ENCODE measurements at regions not wholly inside any gene's neighbourhood (a gene's known extent, or its start where the extent isn't known, plus 50 kb on each side); places are given as distances from the start of the nearest gene placed in this dataset.

DNA sequence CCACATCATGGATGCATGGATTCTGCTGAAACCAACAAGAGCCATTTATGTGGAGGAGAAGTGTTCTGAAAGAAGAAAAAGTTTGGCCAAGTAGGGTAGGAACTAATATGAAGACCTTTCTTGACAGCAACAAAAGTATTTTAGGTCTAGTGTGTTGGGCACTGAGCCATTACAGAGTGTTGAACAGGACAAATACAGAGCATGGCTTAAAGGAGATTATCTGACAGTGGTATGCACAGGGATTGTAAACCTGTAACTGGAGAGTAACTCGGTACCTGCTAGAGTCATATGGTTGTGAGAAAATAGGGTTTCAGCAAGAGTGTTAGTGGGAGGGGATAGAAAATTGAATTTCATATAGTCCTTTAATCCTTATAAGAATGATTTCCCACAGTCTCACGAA, 513.2 kb upstream of the WWC1 start:
- no peak for DNase-seq

DNA sequence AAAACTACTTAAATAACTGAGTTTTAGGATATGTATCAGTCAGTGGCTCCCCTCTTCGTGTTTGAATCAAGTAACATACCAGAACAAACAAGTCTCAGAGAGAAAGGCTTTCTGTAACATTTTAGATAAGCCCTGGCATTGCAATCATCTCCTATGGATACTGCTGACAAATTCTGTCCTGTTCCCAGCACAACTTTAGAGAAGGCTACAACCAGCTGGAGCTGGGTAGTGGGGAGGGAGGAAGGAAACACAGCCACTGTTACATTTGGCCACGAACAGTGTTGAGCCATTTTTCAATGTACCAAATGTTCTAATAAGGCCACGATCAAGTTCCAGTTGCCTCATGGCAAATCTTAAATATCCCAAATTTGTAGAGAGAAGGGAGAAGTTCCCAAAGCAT, 511.8 kb upstream of the WWC1 start:
- DNase-seq: no peak

DNA sequence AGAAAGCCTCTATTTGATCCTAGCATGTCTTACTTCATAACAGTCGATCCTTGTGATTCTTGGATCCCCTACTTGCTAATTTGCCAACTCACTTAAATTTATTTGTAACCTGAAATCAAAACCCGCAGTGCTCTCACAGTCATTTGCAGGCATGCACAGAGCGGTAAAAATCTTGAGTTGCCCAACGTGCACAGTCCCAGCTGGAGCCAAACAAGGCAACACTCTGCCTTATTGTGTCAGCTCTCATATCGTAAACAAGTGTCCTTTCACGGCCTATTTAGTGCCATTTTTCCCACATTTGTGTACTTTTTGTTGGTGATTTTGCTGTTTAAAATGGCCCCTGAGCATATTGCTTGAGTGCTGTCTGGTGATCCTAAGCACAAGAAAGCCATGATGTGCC, 511.3 kb upstream of the WWC1 start:
- no peak for DNase-seq

DNA sequence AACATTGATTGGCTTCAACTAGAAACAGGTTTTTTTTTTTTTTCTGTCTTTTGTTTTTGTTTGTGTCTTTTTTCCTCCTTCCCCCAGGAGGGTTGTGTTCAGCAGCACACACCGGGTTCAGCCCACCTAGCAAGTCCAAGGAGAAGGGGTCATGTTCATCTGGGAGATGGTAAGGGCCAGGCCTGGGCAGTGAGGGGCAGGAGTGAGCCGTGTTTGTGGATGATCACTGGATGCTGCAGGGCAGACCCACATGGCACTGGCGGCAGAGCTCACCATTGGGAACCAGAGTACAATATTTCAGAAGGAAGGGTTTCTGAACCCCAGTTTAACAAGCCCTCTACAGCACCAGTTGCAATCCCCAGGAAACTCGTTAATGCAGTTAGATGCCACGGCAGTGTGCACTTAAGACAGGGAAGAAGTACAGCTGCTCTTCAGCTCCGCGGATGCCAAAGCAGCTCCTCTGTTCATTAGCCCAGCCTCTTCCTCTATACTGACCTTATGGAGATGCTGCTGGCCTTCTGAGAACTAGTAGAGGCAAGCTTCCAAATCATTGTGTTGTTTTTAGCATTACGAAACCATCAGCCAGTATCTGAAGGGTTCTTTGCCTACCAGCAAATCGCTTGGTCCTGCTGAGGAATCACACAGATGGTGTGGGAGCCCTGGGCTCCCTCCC, 508.2 kb upstream of the WWC1 start:
- DNase-seq: no peak

DNA sequence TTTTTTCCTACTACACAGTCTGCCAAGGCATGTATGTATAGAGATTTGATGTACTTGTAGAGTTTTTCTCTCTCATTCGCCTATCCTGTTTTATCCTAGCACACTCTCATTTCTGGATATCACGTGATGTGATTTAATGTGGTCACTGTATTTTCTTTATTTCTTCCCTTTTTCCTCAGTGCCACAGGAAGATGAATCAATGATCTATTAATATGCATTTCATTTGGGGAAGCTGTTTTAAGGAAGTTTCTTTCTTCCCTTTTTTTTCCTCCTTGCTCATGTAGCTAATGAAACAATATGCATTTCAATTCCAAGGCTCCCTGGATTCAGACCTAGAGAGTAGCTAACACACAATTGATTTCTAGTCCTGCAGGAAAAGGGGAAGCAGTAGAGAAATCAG, 506.3 kb upstream of the WWC1 start:
- no peak for DNase-seq

DNA sequence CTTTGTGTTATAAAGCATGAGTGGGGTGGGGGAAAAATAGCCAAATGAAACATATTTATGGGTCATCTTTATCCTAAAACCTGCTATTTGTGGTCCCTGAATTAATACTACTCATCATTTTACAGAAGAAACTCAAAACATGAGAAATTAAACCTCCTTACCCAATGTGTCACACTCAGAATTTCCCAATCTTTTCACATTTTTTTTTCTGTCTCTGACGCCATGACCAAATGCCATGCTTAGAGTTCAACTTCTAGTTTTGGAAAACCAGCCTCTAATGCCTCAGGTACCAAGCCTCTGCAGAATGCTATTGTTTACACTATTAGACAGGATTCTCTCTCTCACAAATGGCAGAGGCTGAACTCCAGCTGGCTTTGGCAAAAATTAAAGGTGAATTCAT, 505.5 kb upstream of the WWC1 start:
- no peak for DNase-seq

DNA sequence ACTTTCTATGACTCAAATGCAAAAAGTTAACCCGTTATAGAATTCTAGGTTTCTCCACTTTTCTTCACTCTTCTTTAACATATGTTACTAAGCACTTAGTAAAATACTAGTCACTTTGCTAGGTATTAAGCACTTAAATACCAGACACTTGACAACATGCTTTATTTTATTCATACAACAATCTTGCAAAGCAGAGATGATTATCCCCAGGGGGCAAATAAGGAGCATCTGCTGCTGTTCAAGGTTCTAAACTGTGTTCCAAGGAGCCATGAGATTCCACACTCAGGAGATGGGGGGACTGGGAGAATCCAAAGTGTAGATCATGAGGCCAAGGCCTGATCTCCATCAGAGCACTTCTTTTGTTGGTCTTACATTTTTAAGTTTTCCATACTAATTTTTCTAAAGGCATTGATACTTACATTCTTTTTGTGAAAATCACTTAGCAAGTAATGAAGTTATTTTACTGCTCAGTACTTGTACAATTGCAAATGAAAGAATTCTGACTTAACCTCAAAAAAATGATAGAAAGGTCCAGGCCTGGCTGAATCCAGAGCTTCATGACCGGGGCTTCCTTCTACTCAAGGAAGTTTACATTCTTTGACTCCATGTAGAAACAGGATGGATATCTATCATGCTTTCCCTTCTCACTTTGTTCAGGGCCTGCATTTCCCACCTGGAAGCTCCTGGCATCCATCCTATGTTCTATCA, 504.4 kb upstream of the WWC1 start:
- no peak for DNase-seq

DNA sequence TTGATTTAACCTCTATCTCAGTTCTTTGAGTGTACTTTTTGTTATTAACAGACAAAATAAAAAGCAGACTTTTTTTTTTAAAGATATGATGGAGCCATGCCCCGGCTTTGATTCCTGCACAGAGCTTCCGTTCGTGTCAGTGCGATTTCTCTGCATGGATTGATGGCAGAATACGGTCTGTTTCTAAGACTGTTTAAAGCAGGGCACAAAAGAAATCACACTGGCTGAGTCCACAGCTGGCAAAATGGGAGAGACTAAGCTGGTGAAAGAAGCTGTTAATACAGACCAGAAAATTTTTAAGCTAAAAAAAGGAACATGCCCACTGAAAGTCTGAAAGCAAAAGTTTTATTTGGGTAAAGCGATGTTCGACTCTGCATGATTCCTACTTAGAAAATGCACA, 501.4 kb upstream of the WWC1 start:
- no peak for DNase-seq

DNA sequence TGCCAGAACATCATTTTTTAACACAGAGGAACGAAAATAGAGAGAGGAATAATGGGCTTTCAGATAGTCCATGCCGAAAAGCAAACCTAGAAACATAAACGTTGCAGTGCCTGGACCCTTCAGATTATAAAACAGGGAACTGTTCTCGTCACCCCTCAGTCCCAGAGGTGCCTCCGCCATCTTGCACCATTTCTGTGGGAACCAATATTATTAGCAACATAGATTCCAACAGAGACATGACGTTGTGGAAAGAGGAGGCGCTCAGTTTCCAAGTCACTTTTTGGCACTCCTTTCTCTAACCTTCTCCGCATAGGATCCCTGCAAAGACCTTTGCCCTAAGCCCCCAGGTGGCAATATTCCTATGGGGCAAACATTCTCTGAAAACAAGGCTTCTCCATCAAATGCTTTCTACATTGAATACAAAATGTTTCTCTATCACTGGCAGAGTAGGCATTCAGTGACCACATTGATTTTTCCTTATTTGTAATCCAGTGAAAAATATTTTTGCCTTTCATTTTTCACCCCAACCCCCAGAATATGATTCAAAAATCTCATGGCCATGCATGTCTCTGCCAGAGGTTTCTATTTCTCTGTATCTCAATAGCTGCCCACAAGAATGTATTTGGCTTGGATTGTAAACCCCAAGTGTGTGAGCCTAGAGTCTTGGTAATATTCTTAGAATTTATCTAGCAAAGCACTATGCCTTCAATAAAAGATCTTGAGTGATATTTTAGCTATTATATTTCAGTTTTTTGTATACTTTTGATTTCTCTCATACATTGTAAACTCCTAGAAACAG, 500.8 kb upstream of the WWC1 start:
- DNase-seq: no peak

DNA sequence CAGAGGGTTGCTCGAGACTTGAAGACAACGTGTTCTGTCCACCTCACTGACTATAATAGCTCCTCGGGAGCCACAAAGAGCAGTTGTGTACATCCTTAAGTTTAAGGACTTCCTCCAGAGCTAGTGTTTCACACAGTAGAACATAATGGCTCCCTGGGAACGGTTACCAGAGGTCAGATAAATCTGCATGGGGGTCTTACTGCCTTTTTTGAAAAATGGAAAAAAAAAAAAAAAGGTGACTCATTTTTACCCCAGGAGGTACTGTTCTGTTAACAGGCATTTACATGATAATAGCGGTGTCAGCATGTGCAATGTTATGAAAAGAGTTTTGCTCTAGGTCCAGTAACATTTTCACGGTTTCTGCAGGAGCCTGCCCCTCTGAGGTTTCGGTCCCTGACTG, 498.9 kb upstream of the WWC1 start:
- no peak for DNase-seq

DNA sequence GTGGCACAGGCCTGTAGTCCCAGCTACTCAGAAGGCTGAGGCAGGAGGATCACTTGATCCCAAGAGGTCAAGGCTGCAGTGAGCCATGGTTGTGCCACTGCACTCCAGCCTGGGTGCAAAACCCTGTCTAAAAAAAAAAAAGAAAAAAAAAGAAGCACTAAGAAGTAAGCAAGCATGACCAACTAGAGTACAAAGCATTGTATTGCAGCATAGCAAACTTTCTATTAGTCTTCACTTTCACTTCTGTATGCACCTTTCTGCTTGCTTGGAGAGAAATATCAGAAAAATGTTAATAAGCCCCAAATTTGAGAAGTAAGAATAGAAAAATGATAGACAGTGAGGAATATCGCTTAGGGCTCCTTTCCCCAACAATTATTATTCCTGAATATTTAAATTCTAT, 497.7 kb upstream of the WWC1 start:
- DNase-seq: no peak

DNA sequence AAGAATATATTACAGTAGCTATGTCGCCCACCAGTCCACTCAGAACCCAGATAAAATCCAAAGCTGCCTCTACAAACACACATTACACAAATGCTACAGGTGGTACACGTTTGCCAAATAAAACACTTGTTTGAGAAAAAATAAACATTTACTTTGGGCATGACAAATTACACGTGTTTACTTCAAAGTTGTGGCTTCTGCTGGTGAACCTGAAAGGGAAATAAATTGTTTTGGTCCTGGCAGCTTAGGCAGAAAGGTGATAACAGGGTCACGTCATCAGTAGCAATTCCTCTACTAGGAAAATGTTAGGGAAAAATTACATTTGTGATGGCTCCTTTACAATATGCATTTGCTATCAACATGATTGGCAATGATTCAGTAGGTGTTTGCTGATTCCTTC, 497.3 kb upstream of the WWC1 start:
- DNase-seq: no peak

DNA sequence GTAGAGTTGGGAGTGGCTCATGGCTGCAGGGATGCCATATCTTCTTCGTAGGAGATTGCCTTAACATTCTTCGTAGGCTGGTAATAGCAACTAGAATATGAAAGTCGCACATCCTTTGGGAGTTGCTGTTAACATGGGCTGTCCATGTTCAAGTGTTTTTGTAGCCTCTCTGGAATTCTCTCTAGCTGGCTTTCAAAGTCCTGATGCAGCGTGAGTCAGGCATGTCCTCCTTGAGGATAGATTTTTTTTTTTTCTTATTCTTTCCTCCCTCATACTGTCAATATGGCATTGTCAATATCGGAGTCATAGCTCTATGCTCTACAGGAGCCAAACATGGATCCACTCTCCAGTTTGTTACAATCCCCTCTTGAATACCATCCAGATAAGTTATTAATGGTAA, 494.8 kb upstream of the WWC1 start:
- DNase-seq: no peak

DNA sequence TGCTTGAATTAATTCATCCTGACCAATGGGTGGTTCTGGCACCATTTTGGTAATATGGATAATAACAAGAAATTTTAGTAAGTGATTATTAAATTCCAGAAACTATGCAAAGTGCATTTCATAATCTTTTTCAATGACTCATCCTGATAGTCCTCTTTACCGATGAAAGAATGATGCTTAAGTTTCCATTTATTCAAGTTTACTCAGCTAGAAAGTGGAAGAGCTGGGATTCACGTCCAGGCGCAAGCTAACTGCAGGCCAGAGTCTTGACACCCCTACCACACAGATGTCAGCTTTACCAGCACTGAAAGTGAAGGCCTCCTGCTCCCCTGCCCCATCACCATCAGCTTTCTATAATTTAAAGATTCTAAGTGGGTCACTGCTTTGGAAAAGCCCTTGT, 493.5 kb upstream of the WWC1 start:
- DNase-seq: no peak

DNA sequence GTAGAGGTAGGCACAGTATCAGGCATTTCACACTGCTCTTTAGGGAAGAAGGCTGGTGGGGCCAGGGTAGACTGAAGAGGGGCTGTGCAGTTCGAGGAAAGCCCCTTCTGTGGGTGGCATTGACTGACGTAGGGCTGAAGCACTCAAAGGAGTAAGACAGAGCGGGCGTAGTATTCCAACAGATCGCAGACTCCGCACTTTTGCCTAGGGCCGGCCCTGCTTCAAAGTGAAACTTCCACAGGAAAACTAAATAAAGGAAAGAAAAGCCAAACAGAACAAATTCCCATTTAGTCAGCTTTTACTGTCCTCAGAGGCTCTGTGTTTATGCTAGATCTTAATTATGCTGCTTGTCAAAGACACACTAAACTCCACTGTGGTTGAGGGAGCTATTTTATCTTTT, 493.0 kb upstream of the WWC1 start:
- DNase-seq: no peak

DNA sequence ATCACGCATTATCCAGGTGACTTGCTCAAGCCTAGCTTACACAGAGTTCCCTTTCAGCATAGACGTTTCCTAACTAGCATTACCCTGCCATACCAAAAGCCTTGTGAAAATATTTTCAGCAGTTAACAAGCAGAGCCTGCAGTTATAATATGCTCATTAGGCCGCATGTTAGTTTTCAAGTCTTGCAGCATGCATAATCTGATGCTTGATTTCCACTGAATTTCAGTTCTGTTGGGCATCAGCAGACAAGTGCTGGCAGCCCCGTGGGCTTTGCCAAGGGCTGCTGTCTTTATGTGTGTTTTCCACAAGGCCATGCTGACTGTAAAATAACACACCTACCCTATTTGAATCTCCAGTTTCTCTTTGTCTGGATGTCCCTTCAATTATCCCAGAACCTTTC, 491.0 kb upstream of the WWC1 start:
- no peak for DNase-seq

DNA sequence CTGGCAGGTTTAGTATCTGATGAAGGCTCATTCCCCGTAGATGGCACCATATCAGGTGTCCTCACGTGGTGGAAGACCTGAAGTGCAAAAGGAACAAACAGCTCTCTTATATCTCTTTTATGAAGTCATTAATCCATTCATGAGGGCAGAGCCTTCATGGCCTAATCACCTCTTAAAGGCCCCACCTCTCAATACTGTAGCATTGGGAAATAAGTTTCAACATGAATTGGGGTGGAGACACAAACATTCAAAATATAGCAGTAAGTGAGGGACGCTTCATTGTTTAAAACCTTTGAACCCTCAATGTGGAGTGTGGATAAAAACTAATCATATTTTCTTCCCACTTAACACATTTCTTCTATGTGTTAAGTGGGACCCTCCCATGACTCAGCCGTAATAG, 489.4 kb upstream of the WWC1 start:
- no peak for DNase-seq

DNA sequence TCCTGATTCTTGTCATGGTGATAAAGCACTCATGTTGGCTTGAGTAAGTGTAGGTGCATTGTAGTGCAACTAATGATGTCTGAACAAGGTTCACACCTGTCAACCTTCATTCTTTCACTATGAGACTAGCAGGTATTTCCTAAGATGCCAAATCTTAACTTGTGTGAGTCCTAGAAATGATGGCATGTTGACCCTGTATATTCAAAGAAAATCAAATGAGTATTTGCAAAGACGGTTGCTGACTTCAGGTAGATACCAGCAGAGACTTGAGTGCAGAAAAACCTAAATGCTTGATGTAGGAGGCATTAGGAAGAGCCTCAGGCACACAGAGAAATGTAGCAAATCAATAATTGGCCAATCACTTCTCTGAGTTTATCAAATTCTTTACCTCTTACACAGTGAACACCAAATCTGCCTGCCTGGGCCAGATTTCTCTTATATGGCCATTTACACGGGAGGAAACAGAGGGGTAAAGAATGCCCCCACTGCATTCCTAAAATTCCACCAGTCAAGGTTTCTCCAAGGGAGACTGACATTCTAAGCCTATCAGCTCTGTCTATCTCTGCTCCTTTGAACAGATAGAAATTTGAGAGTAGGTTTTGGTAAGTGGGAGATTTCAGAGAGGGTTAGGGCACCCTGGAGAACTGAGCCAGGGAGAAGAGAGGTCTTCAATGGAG, 488.6 kb upstream of the WWC1 start:
- no peak for DNase-seq

DNA sequence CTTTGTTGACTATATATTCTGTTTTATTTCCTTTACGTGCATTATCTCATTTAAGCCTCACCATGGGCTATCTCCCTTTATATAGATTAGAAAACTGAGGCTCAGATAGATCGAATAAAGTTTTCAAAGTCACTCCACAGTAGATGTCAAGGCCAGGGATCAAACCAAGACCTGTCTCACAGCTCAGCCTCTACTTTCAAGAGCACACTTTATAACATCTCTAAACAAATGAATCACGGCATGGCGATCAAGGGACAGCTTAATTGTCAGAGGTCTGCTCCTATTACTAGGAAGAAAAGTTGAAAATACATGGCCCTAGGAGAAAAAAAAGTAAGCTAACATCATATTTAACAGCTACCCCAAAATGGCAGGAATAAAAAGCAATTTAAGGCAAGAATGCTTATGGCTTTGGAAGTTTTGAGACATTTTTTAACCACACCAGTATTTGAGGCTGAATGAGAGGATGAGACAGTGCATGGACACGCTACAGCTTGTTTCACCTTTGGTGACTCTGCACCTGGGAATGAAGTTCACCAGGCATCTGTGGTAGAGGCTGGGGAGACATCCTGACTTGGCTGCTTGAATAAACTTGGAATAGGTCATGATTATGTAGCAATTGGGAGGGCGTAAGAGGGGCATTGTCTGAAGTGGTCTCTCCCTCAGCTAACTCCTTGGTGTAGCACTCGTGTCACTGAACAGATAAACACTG, 486.8 kb upstream of the WWC1 start:
- DNase-seq: no peak

DNA sequence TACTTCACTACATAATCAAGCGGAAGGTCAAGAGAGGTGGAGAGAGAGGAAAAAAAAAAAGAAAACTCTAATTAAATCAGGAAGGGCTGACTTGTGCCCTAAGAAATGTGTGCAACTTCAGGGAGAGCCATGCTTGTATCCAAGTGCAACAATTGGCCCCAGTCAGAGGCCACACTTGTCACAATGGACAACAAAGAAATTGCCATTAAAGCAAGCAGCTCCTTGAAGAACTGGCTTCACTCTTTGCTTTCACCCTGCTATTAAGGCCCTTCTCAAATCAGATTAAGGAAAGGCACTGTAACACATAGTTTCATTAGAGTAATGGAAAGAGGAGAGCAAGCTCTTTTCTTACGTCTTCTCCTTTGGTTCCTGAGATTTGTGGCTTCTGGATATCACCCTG, 480.9 kb upstream of the WWC1 start:
- DNase-seq: no peak

DNA sequence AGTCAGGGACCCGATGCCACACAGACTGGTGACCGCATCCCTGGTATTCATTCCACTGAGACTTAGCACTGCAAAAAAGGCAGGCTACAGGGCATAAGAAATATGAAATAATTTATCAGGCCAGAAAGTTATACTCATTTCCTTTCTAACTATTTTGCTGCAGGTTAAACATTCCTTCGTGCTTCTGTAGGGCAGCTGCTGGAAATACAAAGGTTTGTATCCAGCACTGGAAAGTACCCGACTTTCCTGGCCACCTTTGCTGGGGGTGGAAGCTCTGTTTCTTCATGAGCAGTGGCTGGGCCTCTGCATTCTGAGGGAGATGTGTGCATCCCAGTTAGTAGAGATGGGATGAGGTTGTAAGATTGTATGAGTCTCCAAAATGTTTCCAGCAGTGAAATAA, 478.6 kb upstream of the WWC1 start:
- no peak for DNase-seq

DNA sequence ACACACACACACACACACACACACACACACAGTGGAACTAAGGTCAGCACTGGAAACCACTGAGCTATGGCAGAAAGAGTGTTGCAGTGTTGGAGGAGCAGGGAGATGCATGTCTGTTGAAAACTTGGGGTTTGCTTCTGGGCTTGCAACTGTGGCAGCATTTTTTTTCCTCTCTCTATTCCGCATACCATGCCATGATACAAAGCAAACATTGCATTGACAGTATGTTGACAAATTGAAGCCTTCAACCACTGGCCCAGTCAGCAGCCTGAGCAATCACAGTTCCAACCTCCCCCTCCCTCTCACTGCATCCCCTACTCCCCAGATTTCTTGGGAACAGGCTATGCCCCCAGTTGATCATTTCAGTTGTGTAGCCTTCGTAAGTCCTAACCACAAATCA, 478.1 kb upstream of the WWC1 start:
- DNase-seq: no peak

DNA sequence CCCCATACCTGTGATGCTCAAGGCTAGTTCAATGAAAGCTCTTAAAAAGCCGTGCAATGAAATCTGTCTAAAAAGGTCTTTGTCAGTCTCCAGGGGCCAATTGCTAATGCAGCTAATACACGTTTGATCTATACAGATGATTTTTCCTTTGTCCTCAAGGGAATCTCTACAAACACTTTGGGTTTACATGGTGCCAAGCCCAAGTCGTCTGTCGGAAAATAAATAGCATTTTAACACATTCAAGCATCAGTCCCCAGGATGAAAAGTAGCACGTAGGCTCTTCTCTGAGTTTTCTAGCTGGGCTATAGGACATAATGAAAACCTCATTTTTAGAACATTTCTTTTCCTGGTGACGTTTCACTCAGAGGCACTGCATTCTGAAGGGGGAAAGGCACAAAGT, 477.4 kb upstream of the WWC1 start:
- peak; percentile 19 for DNase-seq
